ENCODE measurements at regions not wholly inside any gene's neighbourhood (a gene's known extent, or its start where the extent isn't known, plus 50 kb on each side); places are given as distances from the start of the nearest gene placed in this dataset.

DNA sequence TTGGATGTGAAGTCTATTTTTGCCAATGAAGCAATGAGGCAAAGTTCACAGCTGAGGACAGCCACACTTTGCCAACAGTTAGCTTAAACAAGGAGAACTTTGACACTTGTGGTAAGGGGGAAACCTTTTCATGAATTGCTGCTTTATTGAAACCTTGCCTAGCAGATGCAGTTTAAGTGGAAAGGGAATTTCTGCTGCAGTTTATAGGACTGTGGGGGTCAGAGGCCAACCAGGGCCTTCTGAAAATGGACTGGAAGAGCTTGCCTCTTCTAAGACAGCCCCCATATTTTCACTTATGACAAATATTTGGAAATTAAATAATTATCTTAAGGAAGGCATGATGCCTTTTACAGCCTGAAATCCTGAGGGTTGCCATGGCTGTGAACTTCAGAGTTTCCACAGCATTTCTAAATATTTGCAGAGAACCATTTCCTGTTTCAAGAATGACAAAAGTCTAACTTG is 550.3 kb downstream of the RAB28 start (continued):
- TF ChIP-seq, protein P1, sequence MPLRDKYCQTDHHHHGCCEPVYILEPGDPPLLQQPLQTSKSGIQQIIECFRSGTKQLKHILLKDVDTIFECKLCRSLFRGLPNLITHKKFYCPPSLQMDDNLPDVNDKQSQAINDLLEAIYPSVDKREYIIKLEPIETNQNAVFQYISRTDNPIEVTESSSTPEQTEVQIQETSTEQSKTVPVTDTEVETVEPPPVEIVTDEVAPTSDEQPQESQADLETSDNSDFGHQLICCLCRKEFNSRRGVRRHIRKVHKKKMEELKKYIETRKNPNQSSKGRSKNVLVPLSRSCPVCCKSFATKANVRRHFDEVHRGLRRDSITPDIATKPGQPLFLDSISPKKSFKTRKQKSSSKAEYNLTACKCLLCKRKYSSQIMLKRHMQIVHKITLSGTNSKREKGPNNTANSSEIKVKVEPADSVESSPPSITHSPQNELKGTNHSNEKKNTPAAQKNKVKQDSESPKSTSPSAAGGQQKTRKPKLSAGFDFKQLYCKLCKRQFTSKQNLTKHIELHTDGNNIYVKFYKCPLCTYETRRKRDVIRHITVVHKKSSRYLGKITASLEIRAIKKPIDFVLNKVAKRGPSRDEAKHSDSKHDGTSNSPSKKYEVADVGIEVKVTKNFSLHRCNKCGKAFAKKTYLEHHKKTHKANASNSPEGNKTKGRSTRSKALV (CRISPR knock-in tag; IDR thresholded peaks at IDR 0.05) = no peak
- no peak for TF ChIP-seq ZBTB10 (CRISPR knock-in tag; IDR thresholded peaks at IDR 0.05; ENCODE audit: borderline replicate concordance)
- no peak for TF ChIP-seq ZNF674 (CRISPR knock-in tag; IDR thresholded peaks at IDR 0.05; ENCODE audit: low read depth)
- TF ChIP-seq RNF2 (conservative IDR thresholded peaks at IDR 0.05; ENCODE audit: low read depth) = no peak
- peak; percentile 70; the same call in 1 of the 2 replicates for TF ChIP-seq ERF (CRISPR knock-in tag; IDR thresholded peaks at IDR 0.05)
- TF ChIP-seq SMARCE1 (IDR thresholded peaks at IDR 0.05; ENCODE audit: borderline replicate concordance) = no peak
- no peak for TF ChIP-seq ZNF17 (CRISPR knock-in tag; IDR thresholded peaks at IDR 0.05)
- peak; percentile 99 for TF ChIP-seq HNF4G (IDR thresholded peaks at IDR 0.05; ENCODE audit: borderline replicate concordance, low read depth, low read length)
- TF ChIP-seq HNF4G (CRISPR knock-in tag; IDR thresholded peaks at IDR 0.05; ENCODE audit: borderline replicate concordance, low read depth) = peak; percentile 94
- no peak for TF ChIP-seq BORCS8-MEF2B (CRISPR knock-in tag; IDR thresholded peaks at IDR 0.05)
- TF ChIP-seq ZNF468 (CRISPR knock-in tag; IDR thresholded peaks at IDR 0.05) = no peak
- no peak for TF ChIP-seq CREBL2 (CRISPR knock-in tag; IDR thresholded peaks at IDR 0.05; ENCODE audit: borderline replicate concordance)
- TF ChIP-seq, protein P2, sequence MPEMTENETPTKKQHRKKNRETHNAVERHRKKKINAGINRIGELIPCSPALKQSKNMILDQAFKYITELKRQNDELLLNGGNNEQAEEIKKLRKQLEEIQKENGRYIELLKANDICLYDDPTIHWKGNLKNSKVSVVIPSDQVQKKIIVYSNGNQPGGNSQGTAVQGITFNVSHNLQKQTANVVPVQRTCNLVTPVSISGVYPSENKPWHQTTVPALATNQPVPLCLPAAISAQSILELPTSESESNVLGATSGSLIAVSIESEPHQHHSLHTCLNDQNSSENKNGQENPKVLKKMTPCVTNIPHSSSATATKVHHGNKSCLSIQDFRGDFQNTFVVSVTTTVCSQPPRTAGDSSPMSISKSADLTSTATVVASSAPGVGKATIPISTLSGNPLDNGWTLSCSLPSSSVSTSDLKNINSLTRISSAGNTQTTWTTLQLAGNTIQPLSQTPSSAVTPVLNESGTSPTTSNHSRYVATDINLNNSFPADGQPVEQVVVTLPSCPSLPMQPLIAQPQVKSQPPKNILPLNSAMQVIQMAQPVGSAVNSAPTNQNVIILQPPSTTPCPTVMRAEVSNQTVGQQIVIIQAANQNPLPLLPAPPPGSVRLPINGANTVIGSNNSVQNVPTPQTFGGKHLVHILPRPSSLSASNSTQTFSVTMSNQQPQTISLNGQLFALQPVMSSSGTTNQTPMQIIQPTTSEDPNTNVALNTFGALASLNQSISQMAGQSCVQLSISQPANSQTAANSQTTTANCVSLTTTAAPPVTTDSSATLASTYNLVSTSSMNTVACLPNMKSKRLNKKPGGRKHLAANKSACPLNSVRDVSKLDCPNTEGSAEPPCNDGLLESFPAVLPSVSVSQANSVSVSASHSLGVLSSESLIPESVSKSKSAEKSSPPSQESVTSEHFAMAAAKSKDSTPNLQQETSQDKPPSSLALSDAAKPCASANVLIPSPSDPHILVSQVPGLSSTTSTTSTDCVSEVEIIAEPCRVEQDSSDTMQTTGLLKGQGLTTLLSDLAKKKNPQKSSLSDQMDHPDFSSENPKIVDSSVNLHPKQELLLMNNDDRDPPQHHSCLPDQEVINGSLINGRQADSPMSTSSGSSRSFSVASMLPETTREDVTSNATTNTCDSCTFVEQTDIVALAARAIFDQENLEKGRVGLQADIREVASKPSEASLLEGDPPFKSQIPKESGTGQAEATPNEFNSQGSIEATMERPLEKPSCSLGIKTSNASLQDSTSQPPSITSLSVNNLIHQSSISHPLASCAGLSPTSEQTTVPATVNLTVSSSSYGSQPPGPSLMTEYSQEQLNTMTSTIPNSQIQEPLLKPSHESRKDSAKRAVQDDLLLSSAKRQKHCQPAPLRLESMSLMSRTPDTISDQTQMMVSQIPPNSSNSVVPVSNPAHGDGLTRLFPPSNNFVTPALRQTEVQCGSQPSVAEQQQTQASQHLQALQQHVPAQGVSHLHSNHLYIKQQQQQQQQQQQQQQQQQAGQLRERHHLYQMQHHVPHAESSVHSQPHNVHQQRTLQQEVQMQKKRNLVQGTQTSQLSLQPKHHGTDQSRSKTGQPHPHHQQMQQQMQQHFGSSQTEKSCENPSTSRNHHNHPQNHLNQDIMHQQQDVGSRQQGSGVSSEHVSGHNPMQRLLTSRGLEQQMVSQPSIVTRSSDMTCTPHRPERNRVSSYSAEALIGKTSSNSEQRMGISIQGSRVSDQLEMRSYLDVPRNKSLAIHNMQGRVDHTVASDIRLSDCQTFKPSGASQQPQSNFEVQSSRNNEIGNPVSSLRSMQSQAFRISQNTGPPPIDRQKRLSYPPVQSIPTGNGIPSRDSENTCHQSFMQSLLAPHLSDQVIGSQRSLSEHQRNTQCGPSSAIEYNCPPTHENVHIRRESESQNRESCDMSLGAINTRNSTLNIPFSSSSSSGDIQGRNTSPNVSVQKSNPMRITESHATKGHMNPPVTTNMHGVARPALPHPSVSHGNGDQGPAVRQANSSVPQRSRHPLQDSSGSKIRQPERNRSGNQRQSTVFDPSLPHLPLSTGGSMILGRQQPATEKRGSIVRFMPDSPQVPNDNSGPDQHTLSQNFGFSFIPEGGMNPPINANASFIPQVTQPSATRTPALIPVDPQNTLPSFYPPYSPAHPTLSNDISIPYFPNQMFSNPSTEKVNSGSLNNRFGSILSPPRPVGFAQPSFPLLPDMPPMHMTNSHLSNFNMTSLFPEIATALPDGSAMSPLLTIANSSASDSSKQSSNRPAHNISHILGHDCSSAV (CRISPR knock-in tag; IDR thresholded peaks at IDR 0.05; ENCODE audit: borderline replicate concordance) = no peak
- TF ChIP-seq RXRA (CRISPR knock-in tag; IDR thresholded peaks at IDR 0.05) = peak; percentile 47; the same call in 1 of the 2 replicates
- TF ChIP-seq ARID3A (IDR thresholded peaks at IDR 0.05; ENCODE audit: low read depth, low read length) = peak; percentile 86; the same call in 1 of the 2 replicates
- no peak for TF ChIP-seq ZNF562 (CRISPR knock-in tag; IDR thresholded peaks at IDR 0.05; ENCODE audit: borderline replicate concordance)

All from HepG2 (cell line).